Loucy (cell line): ENCODE measurements at regions not wholly inside any gene's neighbourhood (a gene's known extent, or its start where the extent isn't known, plus 50 kb on each side); places are given as distances from the start of the nearest gene placed in this dataset.

ENCODE experiments used
- H2AFZ ChIP-seq: fragments of 200-600 bp; sonication (generic); 2 replicates; pipeline ENCODE4 v1.6.0; 2016; ENCODE audit warnings: antibody characterized with exemption, mild to moderate bottlenecking, low read length, moderate library complexity
- H3F3A ChIP-seq: fragments of 200-600 bp; 2 replicates; pipeline ENCODE4 v1.6.0; 2016; ENCODE audit warnings: antibody characterized with exemption, low read depth, mild to moderate bottlenecking
- H3K27me3 ChIP-seq: fragments of 200-600 bp; sonication (generic); 2 replicates; pipeline ENCODE4 v1.6.1; 2014; ENCODE audit warnings: low read length, mild to moderate bottlenecking; ENCODE audit not compliant: insufficient read depth, poor library complexity, severe bottlenecking
- H3K36me3 ChIP-seq: fragments of 200-600 bp; sonication (generic); 2 replicates; pipeline ENCODE4 v1.6.1; 2016; ENCODE audit warnings: low read length; ENCODE audit not compliant: insufficient read depth
- H3K4me1 ChIP-seq: fragments of 200-600 bp; sonication (generic); 2 replicates; pipeline ENCODE4 v1.5.1; 2014; ENCODE audit warnings: low read length, mild to moderate bottlenecking; ENCODE audit not compliant: insufficient read depth, poor library complexity, severe bottlenecking
- H3K4me2 ChIP-seq: fragments of 200-600 bp; sonication (generic); 2 replicates; pipeline ENCODE4 v1.6.0; 2014; ENCODE audit warnings: antibody characterized with exemption, low read length, low read depth, mild to moderate bottlenecking; ENCODE audit not compliant: poor library complexity, severe bottlenecking
- H3K4me3 ChIP-seq: fragments of 200-600 bp; sonication (generic); 2 replicates; pipeline ENCODE4 v1.5.1; 2014; ENCODE audit warnings: low read length, mild to moderate bottlenecking, mixed read lengths; ENCODE audit not compliant: poor library complexity, severe bottlenecking
- H3K79me2 ChIP-seq: fragments of 200-600 bp; sonication (generic); 2 replicates; pipeline ENCODE4 v1.6.1; 2014; ENCODE audit warnings: low read length; ENCODE audit not compliant: insufficient read depth
- H3K9ac ChIP-seq: fragments of 200-600 bp; sonication (generic); 2 replicates; pipeline ENCODE4 v1.6.0; 2014; ENCODE audit warnings: mild to moderate bottlenecking, low read depth, low read length, moderate library complexity; ENCODE audit not compliant: poor library complexity, severe bottlenecking
- H3K9me2 ChIP-seq: fragments of 200-600 bp; sonication (generic); replicated peaks from 2 replicates; pipeline ENCODE4 v1.6.1; 2016; ENCODE audit warnings: low read depth, low read length, mixed read lengths
- H3K9me3 ChIP-seq: fragments of 200-600 bp; sonication (generic); 2 replicates; pipeline ENCODE4 v1.6.1; 2014; ENCODE audit warnings: mild to moderate bottlenecking, antibody characterized with exemption, low read length, low read depth; ENCODE audit not compliant: insufficient read depth
- H4K20me1 ChIP-seq: fragments of 200-600 bp; sonication (generic); 2 replicates; pipeline ENCODE4 v1.6.0; 2014; ENCODE audit warnings: antibody characterized with exemption, low read length, mild to moderate bottlenecking; ENCODE audit not compliant: insufficient read depth, poor library complexity, severe bottlenecking
- CTCF ChIP-seq: fragments of 200-600 bp; sonication (generic); conservative IDR thresholded peaks from 2 replicates; pipeline ENCODE4 v1.5.1; 2014; ENCODE audit warnings: mild to moderate bottlenecking, antibody characterized with exemption, low read length
- EZH2phosphoT487 ChIP-seq: fragments of 200-600 bp; IDR thresholded peaks from 2 replicates; pipeline ENCODE4 v1.6.1; 2018; ENCODE audit warnings: antibody characterized with exemption, mild to moderate bottlenecking, moderate library complexity, borderline replicate concordance

- Histone ChIP-seq H4K20me1 (no peaks in the 10 kb centered on the region), H3F3A (no peaks in the 10 kb centered on the region), H3K9me3 (no peaks in the 10 kb centered on the region), H3K4me3 (no peak overlapping the region), H3K36me3 (no peaks in the 10 kb centered on the region), H3K27me3 (no peaks in the 10 kb centered on the region), H3K9ac (no peak overlapping the region), H3K4me1 (no peaks in the 10 kb centered on the region), H2AFZ (no peak overlapping the region), H3K4me2 (no peak overlapping the region), H3K9me2 (no peaks in the 10 kb centered on the region), H3K79me2 (no peaks in the 10 kb centered on the region)
- no peak for TF ChIP-seq CTCF
- no peak for TF ChIP-seq EZH2phosphoT487
These were observed 258.4 kb upstream of the CCNH start for GRCh38 chr5:87671146-87671545.

GRCh38 chr5:87665166-87665565, 252.4 kb upstream of the CCNH start:
- Histone ChIP-seq H3K27me3 (no peaks in the 10 kb centered on the region), H3K36me3 (no peaks in the 10 kb centered on the region), H2AFZ (no peak overlapping the region), H4K20me1 (no peaks in the 10 kb centered on the region), H3K4me1 (no peaks in the 10 kb centered on the region), H3K9me3 (no peaks in the 10 kb centered on the region), H3K9me2 (no peaks in the 10 kb centered on the region), H3K9ac (no peak overlapping the region), H3K4me3 (no peak overlapping the region), H3F3A (no peaks in the 10 kb centered on the region), H3K79me2 (no peaks in the 10 kb centered on the region), H3K4me2 (no peak overlapping the region)
- TF ChIP-seq EZH2phosphoT487 (no peak), CTCF (no peak)

GRCh38 chr5:87661784-87662566, 249.2 kb upstream of the CCNH start:
- H3K9me3 ChIP-seq, result no peaks in the 10 kb centered on the region
- no peaks in the 10 kb centered on the region for H3K4me1 ChIP-seq
- H3K79me2 ChIP-seq, result no peaks in the 10 kb centered on the region
- H3K4me3 ChIP-seq, result no peak overlapping the region
- H3K9me2 ChIP-seq, result no peaks in the 10 kb centered on the region
- TF ChIP-seq EZH2phosphoT487 (no peak), CTCF (no peak)
- H3K27me3 ChIP-seq, result no peaks in the 10 kb centered on the region
- H3K36me3 ChIP-seq, result no peaks in the 10 kb centered on the region
- H3K9ac ChIP-seq, result no peak overlapping the region
- H3F3A ChIP-seq, result no peaks in the 10 kb centered on the region
- H3K4me2 ChIP-seq, result no peak overlapping the region
- no peaks in the 10 kb centered on the region for H4K20me1 ChIP-seq
- no peak overlapping the region for H2AFZ ChIP-seq
